Colonic mucosa (tissue), 4 donors: ENCODE measurements at regions not wholly inside any gene's neighbourhood (a gene's known extent, or its start where the extent isn't known, plus 50 kb on each side); places are given as distances from the start of the nearest gene placed in this dataset.

ENCODE experiments used
- DNase-seq: peaks from one replicate; pipeline ENCODE4 v3.0.0-alpha.2; 2020
- H3K27ac ChIP-seq: fragments of 200-600 bp; one replicate; pipeline ENCODE4 v1.8.0; 2021
- H3K27me3 ChIP-seq: fragments of 200-600 bp; one replicate; pipeline ENCODE4 v1.8.0; 2021
- H3K36me3 ChIP-seq: fragments of 200-600 bp; one replicate; pipeline ENCODE4 v1.8.0; 2021
- H3K4me1 ChIP-seq: fragments of 200-600 bp; one replicate; pipeline ENCODE4 v1.8.0; 2021; ENCODE audit warnings: mild to moderate bottlenecking
- H3K4me3 ChIP-seq: fragments of 200-600 bp; one replicate; pipeline ENCODE4 v1.8.0; 2021
- H3K9ac ChIP-seq, 2 donors: one replicate each; pipeline ENCODE4 v1.7.0; 2013; ENCODE audit warnings: control low read depth in 2 of 2, low read depth in 2 of 2, low read length in 2 of 2
- H3K9me3 ChIP-seq: fragments of 200-600 bp; one replicate; pipeline ENCODE4 v1.8.0; 2021
- CTCF ChIP-seq: fragments of 200-600 bp; IDR thresholded peaks from one replicate; pipeline ENCODE4 v1.8.0; 2022; ENCODE audit warnings: antibody characterized with exemption, mild to moderate bottlenecking
- intact Hi-C: fragments of 100-400 bp; cut with DNase I; formaldehyde crosslinking; loops from one replicate; pipeline ENCODE4 v1.14.1; 2022
- donor health status: healthy.
- donor health status: DM: no; HTN: no; CAD: no.
- donor health status: DM: no; HTN: no; CAD: no.

GRCh38 chr20:22411286-22411626, 173.1 kb downstream of the FOXA2 start:
- Histone ChIP-seq H3K36me3 (no peaks in the 10 kb centered on the region), H3K27me3 (no peaks in the 10 kb centered on the region), H3K9me3 (no peaks in the 10 kb centered on the region), H3K4me1 (no peaks in the 10 kb centered on the region), H3K4me3 (no peak overlapping the region), H3K9ac (no peak overlapping the region), H3K27ac (no peak overlapping the region)
- intact Hi-C loops: no loop called here
- DNase-seq: no peak
- no peak for TF ChIP-seq CTCF

- no peak overlapping the region for H3K27ac ChIP-seq
- no peaks in the 10 kb centered on the region for H3K27me3 ChIP-seq
- H3K9me3 ChIP-seq: no peaks in the 10 kb centered on the region
- intact Hi-C loops: no loop called here
- no peak for TF ChIP-seq CTCF
- no peak overlapping the region for H3K4me3 ChIP-seq
- no peaks in the 10 kb centered on the region for H3K36me3 ChIP-seq
- no peak overlapping the region for H3K9ac ChIP-seq
- no peaks in the 10 kb centered on the region for H3K4me1 ChIP-seq
- no peak for DNase-seq
Measured at GRCh38 chr20:22410556-22411130, 173.7 kb downstream of the FOXA2 start.

- no peaks in the 10 kb centered on the region for H3K36me3 ChIP-seq
- no peak overlapping the region for H3K27ac ChIP-seq
- DNase-seq: no peak
- H3K27me3 ChIP-seq: no peaks in the 10 kb centered on the region
- no peak overlapping the region for H3K9ac ChIP-seq
- TF ChIP-seq CTCF: no peak
- H3K9me3 ChIP-seq: no peaks in the 10 kb centered on the region
- intact Hi-C loops: no loop called here
- H3K4me1 ChIP-seq: no peaks in the 10 kb centered on the region
- no peak overlapping the region for H3K4me3 ChIP-seq
Measured at GRCh38 chr20:22408521-22409402, 175.6 kb downstream of the FOXA2 start.

GRCh38 chr20:22407237-22408193, 176.9 kb downstream of the FOXA2 start:
- Histone ChIP-seq H3K4me1 (no peaks in the 10 kb centered on the region), H3K27me3 (no peaks in the 10 kb centered on the region), H3K36me3 (no peaks in the 10 kb centered on the region), H3K4me3 (no peak overlapping the region), H3K27ac (no peak overlapping the region), H3K9me3 (no peaks in the 10 kb centered on the region), H3K9ac (no peak overlapping the region)
- no peak for TF ChIP-seq CTCF
- no peak for DNase-seq
- intact Hi-C loops: no loop called here

GRCh38 chr20:22404419-22405170, 179.8 kb downstream of the FOXA2 start:
- no peak overlapping the region for H3K27ac ChIP-seq
- no peaks in the 10 kb centered on the region for H3K36me3 ChIP-seq
- no peaks in the 10 kb centered on the region for H3K4me1 ChIP-seq
- no peaks in the 10 kb centered on the region for H3K9me3 ChIP-seq
- no peak for TF ChIP-seq CTCF
- intact Hi-C loops: no loop called here
- H3K27me3 ChIP-seq: no peaks in the 10 kb centered on the region
- H3K9ac ChIP-seq: no peak overlapping the region
- H3K4me3 ChIP-seq: no peak overlapping the region
- DNase-seq: no peak
